Keratinocyte (primary cell): ENCODE measurements at regions not wholly inside any gene's neighbourhood (a gene's known extent, or its start where the extent isn't known, plus 50 kb on each side); places are given as distances from the start of the nearest gene placed in this dataset.

Experiments
- EZH2 ChIP-seq: IDR thresholded peaks from one replicate; pipeline ENCODE4 v1.6.1; 2012; ENCODE audit warnings: inconsistent platforms, mild to moderate bottlenecking, low read length, moderate library complexity
- TF ChIP-seq, protein P1 (sequence below), 3 experiments: IDR thresholded peaks in 1 of 3; conservative IDR thresholded peaks in 1 of 3; optimal IDR thresholded peaks in 1 of 3; 2 replicates in 2 of 3; 3 replicates in 1 of 3; pipeline versions ENCODE3 to v1.5.1; 2011; ENCODE audit warnings: low read length in 3 of 3, mild to moderate bottlenecking in 3 of 3, moderate library complexity in 2 of 3, control low read depth in 1 of 3, inconsistent platforms in 1 of 3; ENCODE audit not compliant: insufficient read depth in 2 of 3; ENCODE audit errors: extremely low read depth in 1 of 3

DNA sequence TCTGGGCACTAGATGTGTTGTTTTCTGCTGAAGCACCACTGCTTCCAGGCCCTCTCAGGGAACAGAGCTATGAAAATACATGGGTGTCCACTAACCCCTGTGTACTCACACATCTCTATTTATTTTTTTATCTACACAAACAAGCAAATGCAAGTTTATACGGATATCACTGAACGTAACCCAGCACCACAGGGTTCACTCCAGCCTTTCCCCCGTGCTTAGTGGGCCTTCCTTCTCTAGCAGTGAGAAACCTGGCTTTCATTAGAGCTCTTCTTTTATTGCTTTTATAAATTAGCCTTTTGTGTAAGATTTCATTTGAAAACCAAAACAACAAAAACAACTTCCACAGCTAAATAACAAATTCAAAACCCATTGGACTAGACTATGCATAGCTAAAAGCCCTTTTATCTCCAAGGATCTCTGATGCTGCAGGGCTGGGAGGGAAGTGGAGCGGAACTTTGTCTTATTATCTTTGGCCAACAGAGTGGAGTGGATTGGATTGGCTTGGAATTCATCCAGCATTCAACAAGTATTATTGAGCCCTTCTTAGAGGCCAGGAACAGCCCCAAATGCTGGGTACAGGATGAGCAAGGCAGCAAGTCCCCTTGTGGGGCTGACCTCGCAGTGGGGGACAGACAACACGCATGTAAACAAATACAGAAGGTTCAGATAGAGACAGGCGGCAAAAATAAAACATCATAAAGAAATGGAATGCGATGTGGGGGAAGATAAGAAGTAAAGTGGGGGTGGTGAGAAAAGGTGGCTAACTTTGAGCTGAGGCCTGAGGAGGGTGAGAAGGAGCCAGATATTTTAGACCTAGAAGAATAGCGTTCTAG lies 371.8 kb upstream of the POU3F1 start:
- TF ChIP-seq, protein P1, sequence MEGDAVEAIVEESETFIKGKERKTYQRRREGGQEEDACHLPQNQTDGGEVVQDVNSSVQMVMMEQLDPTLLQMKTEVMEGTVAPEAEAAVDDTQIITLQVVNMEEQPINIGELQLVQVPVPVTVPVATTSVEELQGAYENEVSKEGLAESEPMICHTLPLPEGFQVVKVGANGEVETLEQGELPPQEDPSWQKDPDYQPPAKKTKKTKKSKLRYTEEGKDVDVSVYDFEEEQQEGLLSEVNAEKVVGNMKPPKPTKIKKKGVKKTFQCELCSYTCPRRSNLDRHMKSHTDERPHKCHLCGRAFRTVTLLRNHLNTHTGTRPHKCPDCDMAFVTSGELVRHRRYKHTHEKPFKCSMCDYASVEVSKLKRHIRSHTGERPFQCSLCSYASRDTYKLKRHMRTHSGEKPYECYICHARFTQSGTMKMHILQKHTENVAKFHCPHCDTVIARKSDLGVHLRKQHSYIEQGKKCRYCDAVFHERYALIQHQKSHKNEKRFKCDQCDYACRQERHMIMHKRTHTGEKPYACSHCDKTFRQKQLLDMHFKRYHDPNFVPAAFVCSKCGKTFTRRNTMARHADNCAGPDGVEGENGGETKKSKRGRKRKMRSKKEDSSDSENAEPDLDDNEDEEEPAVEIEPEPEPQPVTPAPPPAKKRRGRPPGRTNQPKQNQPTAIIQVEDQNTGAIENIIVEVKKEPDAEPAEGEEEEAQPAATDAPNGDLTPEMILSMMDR (optimal IDR thresholded peaks at IDR 0.05 in 1 of 3, IDR thresholded peaks at IDR 0.05 in 1 of 3, conservative IDR thresholded peaks at IDR 0.05 in 1 of 3; ENCODE audit: extremely low read depth in 1 of 3, insufficient read depth in 2 of 3, low read length in 3 of 3) = no peak
- no peak for TF ChIP-seq EZH2
